Neural progenitor cell (in vitro differentiated cells): ENCODE measurements at regions not wholly inside any gene's neighbourhood (a gene's known extent, or its start where the extent isn't known, plus 50 kb on each side); places are given as distances from the start of the nearest gene placed in this dataset.

ENCODE experiments used
- DNase-seq: peaks from one replicate; pipeline ENCODE4 v3.0.0-alpha.2; 2016; ENCODE audit warnings: low spot score
- H2AFZ ChIP-seq: fragments of 200-600 bp; sonication (generic); replicated peaks from 2 replicates; pipeline ENCODE4 v1.6.1; 2016; ENCODE audit warnings: antibody characterized with exemption
- H3F3A ChIP-seq: fragments of 200-600 bp; sonication (generic); 2 replicates; pipeline ENCODE4 v1.6.1; 2016; ENCODE audit warnings: antibody characterized with exemption, low read depth
- H3K27ac ChIP-seq: fragments of 200-600 bp; sonication (generic); 2 replicates; pipeline ENCODE4 v1.5.1; 2016; ENCODE audit warnings: mild to moderate bottlenecking
- H3K27me3 ChIP-seq: fragments of 200-600 bp; sonication (generic); 2 replicates; pipeline ENCODE4 v1.6.1; 2016; ENCODE audit warnings: mild to moderate bottlenecking, moderate library complexity
- H3K36me3 ChIP-seq: fragments of 200-600 bp; sonication (generic); 2 replicates; pipeline ENCODE4 v1.5.1; 2016
- H3K4me1 ChIP-seq: fragments of 200-600 bp; sonication (generic); 2 replicates; pipeline ENCODE4 v1.6.1; 2016; ENCODE audit warnings: mixed run types
- H3K4me2 ChIP-seq: fragments of 200-600 bp; sonication (generic); 2 replicates; pipeline ENCODE4 v1.6.1; 2016
- H3K4me3 ChIP-seq: fragments of 200-600 bp; sonication (generic); 2 replicates; pipeline ENCODE4 v1.5.1; 2016
- H3K79me2 ChIP-seq: fragments of 200-600 bp; sonication (generic); 2 replicates; pipeline ENCODE4 v1.6.1; 2016; ENCODE audit warnings: low read depth
- H3K9ac ChIP-seq: fragments of 200-600 bp; sonication (generic); 2 replicates; pipeline ENCODE4 v1.6.1; 2016
- H3K9me3 ChIP-seq: fragments of 200-600 bp; sonication (generic); 2 replicates; pipeline ENCODE4 v1.5.1; 2016; ENCODE audit warnings: low read depth
- H4K20me1 ChIP-seq: fragments of 200-600 bp; sonication (generic); 2 replicates; pipeline ENCODE4 v1.6.1; 2016; ENCODE audit warnings: low read depth
- H3K27ac Mint-ChIP-seq: 3 replicates; pipeline ENCODE4 v1.8.0; 2021; ENCODE audit warnings: mixed read lengths
- H3K27me3 Mint-ChIP-seq: 2 replicates; pipeline ENCODE4 v1.8.0; 2022; ENCODE audit warnings: low read depth, mild to moderate bottlenecking, inconsistent platforms, moderate library complexity, mixed read lengths; ENCODE audit not compliant: insufficient read depth
- H3K36me3 Mint-ChIP-seq: 3 replicates; pipeline ENCODE4 v1.8.0; 2021; ENCODE audit warnings: mixed read lengths
- H3K4me1 Mint-ChIP-seq: 3 replicates; pipeline ENCODE4 v1.8.0; 2021; ENCODE audit warnings: mixed read lengths
- H3K4me3 Mint-ChIP-seq: 3 replicates; pipeline ENCODE4 v1.8.0; 2021; ENCODE audit warnings: mild to moderate bottlenecking, moderate library complexity, mixed read lengths
- H3K9me3 Mint-ChIP-seq: 3 replicates; pipeline ENCODE4 v1.8.0; 2020; ENCODE audit warnings: mixed read lengths
- CTCF ChIP-seq: fragments of 200-600 bp; sonication (generic); IDR thresholded peaks from 2 replicates; pipeline ENCODE4 v1.5.1; 2017; ENCODE audit warnings: antibody characterized with exemption, mild to moderate bottlenecking
- EZH2 ChIP-seq: fragments of 200-600 bp; sonication (generic); IDR thresholded peaks from 2 replicates; pipeline ENCODE4 v1.6.1; 2017; ENCODE audit warnings: antibody characterized with exemption, mild to moderate bottlenecking, moderate library complexity
- EZH2phosphoT487 ChIP-seq: fragments of 200-600 bp; sonication (generic); IDR thresholded peaks from 2 replicates; pipeline ENCODE4 v1.6.1; 2017; ENCODE audit warnings: antibody characterized with exemption

GRCh38 chr4:125244848-125245450, 69.8 kb upstream of the FAT4 start:
- no peak overlapping the region for H3K4me3 ChIP-seq

GRCh38 chr4:125243789-125244397, 70.9 kb upstream of the FAT4 start:
- Histone ChIP-seq H3K27me3 (no peaks in the 10 kb centered on the region), H3K4me1 (no peaks in the 10 kb centered on the region), H2AFZ (no peak overlapping the region), H3K4me3 (no peak overlapping the region), H3K9ac (no peak overlapping the region), H3K4me2 (no peak overlapping the region), H3K36me3 (no peaks in the 10 kb centered on the region), H3K9me3 (no peaks in the 10 kb centered on the region), H4K20me1 (no peaks in the 10 kb centered on the region), H3F3A (no peaks in the 10 kb centered on the region), H3K79me2 (no peaks in the 10 kb centered on the region), H3K27ac (no peak overlapping the region)
- DNase-seq, result no peak
- Mint-ChIP-seq H3K36me3 (no peaks in the 10 kb centered on the region), H3K9me3 (no peaks in the 10 kb centered on the region), H3K27ac (no peak overlapping the region), H3K27me3 (no peaks in the 10 kb centered on the region), H3K4me1 (peaks cover 2% of the 10 kb centered on the region), H3K4me3 (no peak overlapping the region)
- TF ChIP-seq EZH2phosphoT487 (no peak), EZH2 (no peak), CTCF (no peak)

More at GRCh38 chr4:125244848-125245450, 69.8 kb upstream of the FAT4 start:
- Histone ChIP-seq H3F3A (no peaks in the 10 kb centered on the region), H4K20me1 (no peaks in the 10 kb centered on the region), H3K79me2 (no peaks in the 10 kb centered on the region), H3K9me3 (no peaks in the 10 kb centered on the region), H2AFZ (no peak overlapping the region), H3K4me2 (no peak overlapping the region), H3K27ac (no peak overlapping the region), H3K27me3 (no peaks in the 10 kb centered on the region), H3K9ac (no peak overlapping the region), H3K36me3 (no peaks in the 10 kb centered on the region), H3K4me1 (no peaks in the 10 kb centered on the region)
- Mint-ChIP-seq H3K4me1 (peaks cover 2% of the 10 kb centered on the region), H3K4me3 (no peak overlapping the region), H3K9me3 (no peaks in the 10 kb centered on the region), H3K27ac (no peak overlapping the region), H3K27me3 (no peaks in the 10 kb centered on the region), H3K36me3 (no peaks in the 10 kb centered on the region)
- no peak for DNase-seq
- TF ChIP-seq EZH2phosphoT487, result no peak
- peak; percentile 55 for TF ChIP-seq CTCF

DNA sequence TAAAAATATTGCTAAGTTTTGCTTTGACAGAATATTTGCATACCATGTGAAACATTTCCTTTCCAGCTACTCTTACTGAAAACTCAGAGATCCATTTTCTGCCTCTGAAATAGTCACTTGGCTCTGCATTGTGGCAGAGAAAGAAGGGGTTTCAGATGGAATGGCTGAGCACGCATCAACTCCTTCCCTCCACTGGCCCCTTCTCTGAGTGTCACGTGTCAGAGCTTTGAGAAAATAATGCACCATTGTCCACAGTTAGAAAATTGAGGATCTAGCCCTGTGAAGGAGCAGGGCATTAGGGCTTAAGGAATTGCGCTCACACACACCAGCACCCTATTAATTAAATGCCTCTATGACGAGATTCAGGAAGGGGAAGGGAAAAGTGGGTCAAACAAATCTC, 78.8 kb upstream of the FAT4 start:
- Mint-ChIP-seq H3K36me3 (no peaks in the 10 kb centered on the region), H3K4me3 (no peak overlapping the region), H3K27me3 (no peaks in the 10 kb centered on the region), H3K9me3 (no peaks in the 10 kb centered on the region), H3K27ac (peak overlapping the region; percentile 33), H3K4me1 (peaks cover 6% of the 10 kb centered on the region)
- no peak overlapping the region for H2AFZ ChIP-seq
- no peaks in the 10 kb centered on the region for H3K27me3 ChIP-seq
- no peak overlapping the region for H3K4me3 ChIP-seq
- H3K4me1 ChIP-seq, result peaks cover 17% of the 10 kb centered on the region
- no peaks in the 10 kb centered on the region for H3K79me2 ChIP-seq
- no peak overlapping the region for H3K27ac ChIP-seq
- H3K9ac ChIP-seq, result no peak overlapping the region
- peak overlapping the region; percentile 62 for H3K4me2 ChIP-seq
- no peaks in the 10 kb centered on the region for H4K20me1 ChIP-seq
- no peaks in the 10 kb centered on the region for H3F3A ChIP-seq
- no peaks in the 10 kb centered on the region for H3K36me3 ChIP-seq
- H3K9me3 ChIP-seq, result no peaks in the 10 kb centered on the region
- DNase-seq, result peak; percentile 44
- TF ChIP-seq EZH2phosphoT487 (no peak), CTCF (no peak), EZH2 (no peak)
